CD4-positive, alpha-beta T cell (primary cell): ENCODE measurements at regions not wholly inside any gene's neighbourhood (a gene's known extent, or its start where the extent isn't known, plus 50 kb on each side); places are given as distances from the start of the nearest gene placed in this dataset.

Source experiments
- ATAC-seq: fragments of 200-7000 bp; cut with Tn5 transposase; one replicate; pipeline ENCODE4 v1.10.0; 2022; ENCODE audit warnings: mild to moderate bottlenecking; ENCODE audit not compliant: poor library complexity
- CTCF ChIA-PET: fragments of 350-600 bp; sonication (Branson Sonifier 250); formaldehyde crosslinking; loops from one replicate; lab custom pipeline; 2021; ENCODE audit warnings: antibody characterized with exemption, inconsistent platforms; lab: Charles Lee
- POLR2A ChIA-PET: fragments of 350-600 bp; sonication (Branson Sonifier 250); formaldehyde crosslinking; loops from one replicate; lab custom pipeline; 2021; ENCODE audit warnings: antibody characterized with exemption, inconsistent platforms; lab: Charles Lee
- DNase-seq, 14 experiments: peaks; one replicate each; pipeline ENCODE4 v3.0.0-alpha.2; 2013 to 2020; ENCODE audit warnings: mixed read lengths in 2 of 14
- H3K27ac ChIP-seq, 2 donors: one replicate each; pipeline versions ENCODE4 v1.5.1 to v1.7.0; 2013; ENCODE audit warnings: low read length in 2 of 2, low read depth in 1 of 2, mild to moderate bottlenecking in 1 of 2
- H3K27me3 ChIP-seq, 2 experiments: 1 replicate in 1 of 2; 2 replicates in 1 of 2; pipeline versions ENCODE4 v1.6.1 to v1.7.0; 2013; ENCODE audit warnings: low read length in 2 of 2, control low read depth in 1 of 2, mild to moderate bottlenecking in 1 of 2, moderate library complexity in 1 of 2; ENCODE audit not compliant: insufficient read depth in 2 of 2, control insufficient read depth in 1 of 2
- H3K36me3 ChIP-seq: one replicate; pipeline ENCODE4 v1.6.1; 2013; ENCODE audit warnings: low read length, control low read depth; ENCODE audit not compliant: insufficient read depth
- H3K4me1 ChIP-seq: one replicate; pipeline ENCODE4 v1.6.1; 2013; ENCODE audit warnings: low read length, control low read depth; ENCODE audit not compliant: insufficient read depth
- H3K4me3 ChIP-seq: one replicate; pipeline ENCODE4 v1.5.1; 2013; ENCODE audit warnings: mild to moderate bottlenecking, low read length, moderate library complexity
- H3K9me3 ChIP-seq, 2 experiments: 1 replicate in 1 of 2; 2 replicates in 1 of 2; pipeline versions ENCODE4 v1.6.1 to v1.7.0; 2013; ENCODE audit warnings: low read length in 2 of 2, mild to moderate bottlenecking in 2 of 2, control low read depth in 1 of 2, moderate library complexity in 1 of 2; ENCODE audit not compliant: control insufficient read depth in 1 of 2, insufficient read depth in 1 of 2
- H3K27ac Mint-ChIP-seq: one replicate; pipeline ENCODE4 v1.8.0; 2020; ENCODE audit warnings: mixed read lengths
- H3K27me3 Mint-ChIP-seq: one replicate; pipeline ENCODE4 v1.8.0; 2021; ENCODE audit warnings: mixed read lengths
- H3K36me3 Mint-ChIP-seq: one replicate; pipeline ENCODE4 v1.8.0; 2021; ENCODE audit warnings: low read depth, mixed read lengths
- H3K4me1 Mint-ChIP-seq: one replicate; pipeline ENCODE4 v1.8.0; 2021; ENCODE audit warnings: low read depth, mixed read lengths
- H3K4me3 Mint-ChIP-seq: one replicate; pipeline ENCODE4 v1.8.0; 2020; ENCODE audit warnings: mild to moderate bottlenecking, mixed read lengths
- H3K9me3 Mint-ChIP-seq: one replicate; pipeline ENCODE4 v1.8.0; 2020; ENCODE audit warnings: mixed read lengths
- intact Hi-C, 2 experiments: fragments of 100-400 bp; cut with DNase I in 1 of 2; cut with micrococcal nuclease in 1 of 2; formaldehyde crosslinking; loops; one replicate each; pipeline versions ENCODE4 v1.15.1 to v1.9.0; 2023 to 2025; cut with DNase I, micrococcal nuclease
- TF ChIP-seq, protein P1 (sequence below): fragments of 200-600 bp; IDR thresholded peaks from one replicate; pipeline ENCODE4 v1.8.0; 2022; ENCODE audit warnings: antibody characterized with exemption, mild to moderate bottlenecking

GRCh38 chr2:761384-761783, 84.2 kb upstream of the TMEM18 start:
- H3K4me1 ChIP-seq = peaks cover 3% of the 10 kb centered on the region
- peaks cover 7% of the 10 kb centered on the region for H3K27me3 Mint-ChIP-seq
- H3K9me3 ChIP-seq = no peaks in the 10 kb centered on the region
- ATAC-seq = no peak
- no peaks in the 10 kb centered on the region for H3K4me1 Mint-ChIP-seq
- no peak for DNase-seq
- intact Hi-C loops = no loop called here
- no peak overlapping the region for H3K27ac ChIP-seq
- H3K4me3 ChIP-seq = no peak overlapping the region
- CTCF ChIA-PET = no interaction called here
- TF ChIP-seq, protein P1, sequence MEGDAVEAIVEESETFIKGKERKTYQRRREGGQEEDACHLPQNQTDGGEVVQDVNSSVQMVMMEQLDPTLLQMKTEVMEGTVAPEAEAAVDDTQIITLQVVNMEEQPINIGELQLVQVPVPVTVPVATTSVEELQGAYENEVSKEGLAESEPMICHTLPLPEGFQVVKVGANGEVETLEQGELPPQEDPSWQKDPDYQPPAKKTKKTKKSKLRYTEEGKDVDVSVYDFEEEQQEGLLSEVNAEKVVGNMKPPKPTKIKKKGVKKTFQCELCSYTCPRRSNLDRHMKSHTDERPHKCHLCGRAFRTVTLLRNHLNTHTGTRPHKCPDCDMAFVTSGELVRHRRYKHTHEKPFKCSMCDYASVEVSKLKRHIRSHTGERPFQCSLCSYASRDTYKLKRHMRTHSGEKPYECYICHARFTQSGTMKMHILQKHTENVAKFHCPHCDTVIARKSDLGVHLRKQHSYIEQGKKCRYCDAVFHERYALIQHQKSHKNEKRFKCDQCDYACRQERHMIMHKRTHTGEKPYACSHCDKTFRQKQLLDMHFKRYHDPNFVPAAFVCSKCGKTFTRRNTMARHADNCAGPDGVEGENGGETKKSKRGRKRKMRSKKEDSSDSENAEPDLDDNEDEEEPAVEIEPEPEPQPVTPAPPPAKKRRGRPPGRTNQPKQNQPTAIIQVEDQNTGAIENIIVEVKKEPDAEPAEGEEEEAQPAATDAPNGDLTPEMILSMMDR = no peak
- H3K36me3 ChIP-seq = no peaks in the 10 kb centered on the region
- no peak overlapping the region for H3K27ac Mint-ChIP-seq
- POLR2A ChIA-PET = no interaction called here
- H3K36me3 Mint-ChIP-seq = no peaks in the 10 kb centered on the region
- no peak overlapping the region for H3K4me3 Mint-ChIP-seq
- no peaks in the 10 kb centered on the region for H3K9me3 Mint-ChIP-seq
- H3K27me3 ChIP-seq = no peaks in the 10 kb centered on the region

DNA sequence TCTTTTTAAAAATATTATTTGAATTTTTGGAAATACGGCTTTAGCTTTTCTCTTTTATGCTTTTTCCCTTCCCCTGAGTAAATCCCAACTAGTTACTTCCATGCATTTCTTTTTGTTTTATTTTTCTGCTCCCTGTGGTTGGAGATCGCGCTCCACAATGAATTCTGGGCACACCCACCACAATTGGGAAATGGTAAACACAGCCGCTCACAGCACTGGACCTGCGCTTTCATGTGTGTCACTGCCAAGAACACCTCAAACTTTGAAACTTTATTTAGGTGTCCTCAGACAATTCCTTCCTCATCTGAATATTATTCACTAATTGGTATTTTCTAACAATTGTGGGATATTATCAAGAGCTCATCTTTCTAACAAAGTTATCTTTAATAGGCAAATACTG, 82.8 kb upstream of the TMEM18 start:
- intact Hi-C loops = no loop called here
- no peak overlapping the region for H3K27ac ChIP-seq
- CTCF ChIA-PET = no interaction called here
- POLR2A ChIA-PET = no interaction called here
- H3K4me3 ChIP-seq = no peak overlapping the region
- peaks cover 17% of the 10 kb centered on the region for H3K27me3 Mint-ChIP-seq
- no peaks in the 10 kb centered on the region for H3K4me1 Mint-ChIP-seq
- no peaks in the 10 kb centered on the region for H3K36me3 Mint-ChIP-seq
- TF ChIP-seq, protein P1 = no peak
- ATAC-seq (no peak), DNase-seq (no peak)
- H3K9me3 Mint-ChIP-seq = no peaks in the 10 kb centered on the region
- no peaks in the 10 kb centered on the region for H3K9me3 ChIP-seq
- no peak overlapping the region for H3K4me3 Mint-ChIP-seq
- no peak overlapping the region for H3K27ac Mint-ChIP-seq
- no peaks in the 10 kb centered on the region for H3K36me3 ChIP-seq
- H3K4me1 ChIP-seq = no peaks in the 10 kb centered on the region
- H3K27me3 ChIP-seq = peaks cover 5 to 8% of the 10 kb centered on the region in 2 experiments

DNA sequence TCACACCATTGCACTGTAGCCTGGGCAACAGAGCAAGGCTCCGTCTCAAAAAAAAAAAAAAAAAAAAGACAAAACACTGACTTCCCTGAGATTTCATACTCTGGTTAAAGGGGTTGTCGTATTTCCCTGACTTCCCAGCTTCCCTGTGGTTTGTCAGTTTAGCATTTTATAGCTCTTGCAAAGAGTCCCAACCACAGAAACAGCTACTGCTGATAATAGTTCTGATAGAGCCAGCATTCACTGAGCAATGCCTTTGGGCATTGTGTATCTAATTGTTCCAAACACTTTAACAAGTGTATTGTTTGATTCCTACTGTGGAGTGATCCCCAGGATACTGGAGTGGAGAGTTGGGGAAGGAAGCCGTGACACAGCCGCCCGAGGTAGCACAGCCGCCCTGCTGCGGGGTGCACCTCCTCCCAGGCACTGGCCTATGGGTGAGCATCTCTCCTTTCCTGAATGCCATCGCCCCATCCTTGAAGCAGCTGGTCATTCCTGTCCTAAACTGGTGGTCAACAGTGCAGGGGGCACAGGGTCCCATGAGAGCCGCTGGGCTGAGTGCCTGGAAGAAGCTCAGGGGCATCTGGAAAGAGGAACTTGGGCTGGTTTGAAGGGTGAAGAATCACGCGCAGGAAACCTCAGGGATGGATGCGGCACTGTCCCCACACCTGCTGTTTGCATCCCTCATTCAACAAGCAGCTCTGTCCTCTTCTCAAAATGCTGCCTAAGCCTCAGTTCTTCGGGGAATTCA, 81.0 kb upstream of the TMEM18 start:
- H3K9me3 Mint-ChIP-seq = no peaks in the 10 kb centered on the region
- ATAC-seq (no peak), DNase-seq (no peak)
- Histone ChIP-seq H3K36me3 (no peaks in the 10 kb centered on the region), H3K4me3 (no peak overlapping the region), H3K4me1 (no peaks in the 10 kb centered on the region), H3K27me3 (peaks cover 5 to 8% of the 10 kb centered on the region in 2 experiments), H3K27ac (no peak overlapping the region), H3K9me3 (no peaks in the 10 kb centered on the region)
- no peak overlapping the region for H3K27ac Mint-ChIP-seq
- ChIA-PET POLR2A (no interaction called here), CTCF (no interaction called here)
- H3K4me3 Mint-ChIP-seq = no peak overlapping the region
- TF ChIP-seq, protein P1 = no peak
- no peaks in the 10 kb centered on the region for H3K36me3 Mint-ChIP-seq
- intact Hi-C loops = no loop called here
- H3K4me1 Mint-ChIP-seq = no peaks in the 10 kb centered on the region
- H3K27me3 Mint-ChIP-seq = peaks cover 27% of the 10 kb centered on the region
